ENCODE measurements at regions not wholly inside any gene's neighbourhood (a gene's known extent, or its start where the extent isn't known, plus 50 kb on each side); places are given as distances from the start of the nearest gene placed in this dataset.

- no peak overlapping the region for H3K27ac ChIP-seq
- no peak for TF ChIP-seq CTCF (conservative IDR thresholded peaks at IDR 0.05)
These were observed 145.5 kb downstream of the WNT5A start for GRCh38 chr3:55341502-55342031.

- TF ChIP-seq CTCF (conservative IDR thresholded peaks at IDR 0.05): no peak
- no peak overlapping the region for H3K27ac ChIP-seq
These were observed 147.3 kb downstream of the WNT5A start for GRCh38 chr3:55339819-55340218.

- no peak overlapping the region for H3K27ac ChIP-seq
- no peak for TF ChIP-seq CTCF (conservative IDR thresholded peaks at IDR 0.05)
These were observed 147.7 kb downstream of the WNT5A start for GRCh38 chr3:55339390-55339789.

GRCh38 chr3:55337641-55338180, 149.4 kb downstream of the WNT5A start:
- TF ChIP-seq CTCF (conservative IDR thresholded peaks at IDR 0.05): no peak
- H3K27ac ChIP-seq: no peak overlapping the region

GRCh38 chr3:55333923-55334322, 153.2 kb downstream of the WNT5A start:
- no peak overlapping the region for H3K27ac ChIP-seq
- TF ChIP-seq CTCF (conservative IDR thresholded peaks at IDR 0.05): no peak

GRCh38 chr3:55333046-55333445, 154.1 kb downstream of the WNT5A start:
- TF ChIP-seq CTCF (conservative IDR thresholded peaks at IDR 0.05): no peak
- H3K27ac ChIP-seq: no peak overlapping the region

- no peak for TF ChIP-seq CTCF (conservative IDR thresholded peaks at IDR 0.05)
- no peak overlapping the region for H3K27ac ChIP-seq
These were observed 154.9 kb downstream of the WNT5A start for GRCh38 chr3:55332176-55332575.
